ENCODE measurements at regions not wholly inside any gene's neighbourhood (a gene's known extent, or its start where the extent isn't known, plus 50 kb on each side); places are given as distances from the start of the nearest gene placed in this dataset.

- no peak for DNase-seq (ENCODE audit: low read depth)
- no peak overlapping the region for H3K4me3 ChIP-seq (ENCODE audit: low read length)
- no peak for TF ChIP-seq CTCF (conservative IDR thresholded peaks at IDR 0.05; ENCODE audit: low read length)
These were observed 175.8 kb downstream of the CCNG2 start for GRCh38 chr4:77332696-77333270.

- TF ChIP-seq CTCF (conservative IDR thresholded peaks at IDR 0.05; ENCODE audit: low read length) = no peak
- no peak overlapping the region for H3K4me3 ChIP-seq (ENCODE audit: low read length)
- no peak for DNase-seq (ENCODE audit: low read depth)
These were observed 179.6 kb downstream of the CCNG2 start for GRCh38 chr4:77336411-77337142.

- no peak for DNase-seq (ENCODE audit: low read depth)
- H3K4me3 ChIP-seq (ENCODE audit: low read length) = no peak overlapping the region
- TF ChIP-seq CTCF (conservative IDR thresholded peaks at IDR 0.05; ENCODE audit: low read length) = no peak
These were observed 185.3 kb downstream of the CCNG2 start for GRCh38 chr4:77342170-77342810.

GRCh38 chr4:77344001-77344400, 187.0 kb downstream of the CCNG2 start:
- DNase-seq (ENCODE audit: low read depth) = no peak
- no peak for TF ChIP-seq CTCF (conservative IDR thresholded peaks at IDR 0.05; ENCODE audit: low read length)
- no peak overlapping the region for H3K4me3 ChIP-seq (ENCODE audit: low read length)

- TF ChIP-seq CTCF (conservative IDR thresholded peaks at IDR 0.05; ENCODE audit: low read length) = no peak
- DNase-seq (ENCODE audit: low read depth) = no peak
- H3K4me3 ChIP-seq (ENCODE audit: low read length) = no peak overlapping the region
These were observed 187.8 kb downstream of the CCNG2 start for GRCh38 chr4:77344784-77345183.

- no peak overlapping the region for H3K4me3 ChIP-seq (ENCODE audit: low read length)
- DNase-seq (ENCODE audit: low read depth) = peak; percentile 13
- no peak for TF ChIP-seq CTCF (conservative IDR thresholded peaks at IDR 0.05; ENCODE audit: low read length)
These were observed 190.5 kb downstream of the CCNG2 start for GRCh38 chr4:77347351-77347966.

Data from AG10803 (cell line).